ENCODE measurements at regions not wholly inside any gene's neighbourhood (a gene's known extent, or its start where the extent isn't known, plus 50 kb on each side); places are given as distances from the start of the nearest gene placed in this dataset.
A peak's percentile ranks its signal among the peaks of the same experiment; 100 is the strongest.
"Not testable (repeated sequence)": the region's sequence is repeated elsewhere in the genome, so short reads cannot be mapped to it uniquely, and the experiment has no call there.

- H3K4me3 Mint-ChIP-seq (ENCODE audit: unreplicated experiment), result no peak overlapping the region
- TF ChIP-seq, protein P1, sequence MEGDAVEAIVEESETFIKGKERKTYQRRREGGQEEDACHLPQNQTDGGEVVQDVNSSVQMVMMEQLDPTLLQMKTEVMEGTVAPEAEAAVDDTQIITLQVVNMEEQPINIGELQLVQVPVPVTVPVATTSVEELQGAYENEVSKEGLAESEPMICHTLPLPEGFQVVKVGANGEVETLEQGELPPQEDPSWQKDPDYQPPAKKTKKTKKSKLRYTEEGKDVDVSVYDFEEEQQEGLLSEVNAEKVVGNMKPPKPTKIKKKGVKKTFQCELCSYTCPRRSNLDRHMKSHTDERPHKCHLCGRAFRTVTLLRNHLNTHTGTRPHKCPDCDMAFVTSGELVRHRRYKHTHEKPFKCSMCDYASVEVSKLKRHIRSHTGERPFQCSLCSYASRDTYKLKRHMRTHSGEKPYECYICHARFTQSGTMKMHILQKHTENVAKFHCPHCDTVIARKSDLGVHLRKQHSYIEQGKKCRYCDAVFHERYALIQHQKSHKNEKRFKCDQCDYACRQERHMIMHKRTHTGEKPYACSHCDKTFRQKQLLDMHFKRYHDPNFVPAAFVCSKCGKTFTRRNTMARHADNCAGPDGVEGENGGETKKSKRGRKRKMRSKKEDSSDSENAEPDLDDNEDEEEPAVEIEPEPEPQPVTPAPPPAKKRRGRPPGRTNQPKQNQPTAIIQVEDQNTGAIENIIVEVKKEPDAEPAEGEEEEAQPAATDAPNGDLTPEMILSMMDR (IDR thresholded peaks at IDR 0.05; ENCODE audit: partially characterized antibody, unreplicated experiment), result no peak
- DNase-seq, result no peak
- H3K36me3 Mint-ChIP-seq (ENCODE audit: unreplicated experiment), result no peaks in the 10 kb centered on the region
- no peaks in the 10 kb centered on the region for H3K9me3 Mint-ChIP-seq (ENCODE audit: unreplicated experiment)
- H3K4me1 Mint-ChIP-seq (ENCODE audit: low read depth, unreplicated experiment), result peaks cover 7% of the 10 kb centered on the region
- H3K27ac Mint-ChIP-seq (ENCODE audit: unreplicated experiment), result peak overlapping the region; percentile 75
- H3K27me3 Mint-ChIP-seq (ENCODE audit: unreplicated experiment), result no peaks in the 10 kb centered on the region
These were observed 177.6 kb upstream of the GLRA2 start for GRCh38 chrX:14351611-14352303.

- DNase-seq, result no peak
- TF ChIP-seq, protein P1 (IDR thresholded peaks at IDR 0.05; ENCODE audit: partially characterized antibody, unreplicated experiment), result no peak
- no peak overlapping the region for H3K27ac Mint-ChIP-seq (ENCODE audit: unreplicated experiment)
- no peaks in the 10 kb centered on the region for H3K27me3 Mint-ChIP-seq (ENCODE audit: unreplicated experiment)
- no peaks in the 10 kb centered on the region for H3K4me1 Mint-ChIP-seq (ENCODE audit: low read depth, unreplicated experiment)
- peaks cover 1% of the 10 kb centered on the region for H3K9me3 Mint-ChIP-seq (ENCODE audit: unreplicated experiment)
- no peaks in the 10 kb centered on the region for H3K36me3 Mint-ChIP-seq (ENCODE audit: unreplicated experiment)
- H3K4me3 Mint-ChIP-seq (ENCODE audit: unreplicated experiment), result no peak overlapping the region
These were observed 181.8 kb upstream of the GLRA2 start for GRCh38 chrX:14347523-14347922.

DNA sequence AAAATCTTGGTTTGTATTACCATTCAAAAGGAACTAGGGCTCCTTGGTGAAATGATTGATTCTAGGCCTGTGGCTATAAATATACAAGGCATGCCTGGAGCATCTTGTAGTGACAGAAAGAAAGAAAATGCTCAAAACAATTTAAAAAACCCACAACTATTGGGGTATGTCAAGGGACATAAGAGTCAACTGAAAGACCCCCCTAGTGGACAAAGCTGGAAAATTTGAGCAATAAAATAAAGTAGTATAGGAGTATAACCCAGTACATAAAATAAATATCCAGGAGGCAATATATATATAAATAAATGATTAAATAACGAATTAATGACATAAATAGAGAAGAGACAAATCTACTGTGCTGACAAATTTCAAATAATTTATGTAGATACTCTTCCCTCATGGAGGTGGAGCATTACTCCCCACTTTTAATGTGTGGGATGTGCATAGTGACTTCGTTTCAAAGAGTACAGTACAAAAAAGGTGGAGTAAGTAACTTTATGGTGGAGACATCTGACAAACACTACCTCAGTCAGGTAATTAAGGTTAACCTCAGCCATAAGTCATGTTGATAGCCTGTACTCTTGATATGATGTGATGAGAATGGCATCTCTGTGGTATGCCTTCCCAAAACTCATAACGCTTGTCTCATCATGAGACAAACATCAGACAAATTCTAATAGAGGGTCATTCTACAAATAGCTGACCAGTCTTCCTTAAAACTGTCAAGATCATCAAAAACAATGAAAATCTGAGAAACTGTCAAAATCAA lies 185.0 kb upstream of the GLRA2 start:
- TF ChIP-seq, protein P1 (IDR thresholded peaks at IDR 0.05; ENCODE audit: partially characterized antibody, unreplicated experiment), result peak; percentile 14
- Mint-ChIP-seq H3K27ac (ENCODE audit: unreplicated experiment) (no peak overlapping the region), H3K36me3 (ENCODE audit: unreplicated experiment) (no peaks in the 10 kb centered on the region), H3K4me1 (ENCODE audit: low read depth, unreplicated experiment) (no peaks in the 10 kb centered on the region), H3K27me3 (ENCODE audit: unreplicated experiment) (no peaks in the 10 kb centered on the region), H3K9me3 (ENCODE audit: unreplicated experiment) (peaks cover 1% of the 10 kb centered on the region), H3K4me3 (ENCODE audit: unreplicated experiment) (no peak overlapping the region)
- DNase-seq, result no peak

- H3K27ac Mint-ChIP-seq (ENCODE audit: unreplicated experiment), result no peak overlapping the region
These were observed 219.9 kb upstream of the GLRA2 start for GRCh38 chrX:14309431-14309830.

DNA sequence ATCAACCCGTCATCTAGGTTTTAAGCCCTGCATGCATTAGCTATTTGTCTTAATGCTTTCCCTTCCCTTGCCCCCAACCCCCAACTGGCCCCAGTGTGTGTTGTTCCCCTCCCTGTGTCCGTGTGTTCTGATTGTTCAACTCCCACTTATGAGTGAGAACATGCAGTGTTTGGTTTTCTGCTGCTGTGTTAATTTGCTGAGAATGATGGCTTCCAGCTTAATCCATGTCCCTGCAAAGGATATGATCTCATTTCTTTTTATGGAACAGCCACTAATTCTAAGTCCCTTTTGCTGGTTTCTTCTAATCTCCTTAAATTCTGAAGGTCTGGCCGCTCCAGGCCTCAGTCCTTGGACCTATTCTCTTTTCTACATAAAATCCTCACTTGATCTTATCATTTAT lies 220.4 kb upstream of the GLRA2 start:
- DNase-seq; H3K27ac Mint-ChIP-seq (ENCODE audit: unreplicated experiment); H3K4me1 Mint-ChIP-seq (ENCODE audit: low read depth, unreplicated experiment); H3K27me3 Mint-ChIP-seq (ENCODE audit: unreplicated experiment); H3K9me3 Mint-ChIP-seq (ENCODE audit: unreplicated experiment); H3K4me3 Mint-ChIP-seq (ENCODE audit: unreplicated experiment); H3K36me3 Mint-ChIP-seq (ENCODE audit: unreplicated experiment): not testable (repeated sequence)

More at GRCh38 chrX:14309431-14309830, 219.9 kb upstream of the GLRA2 start:
- Mint-ChIP-seq H3K9me3 (ENCODE audit: unreplicated experiment) (peaks cover 3% of the 10 kb centered on the region), H3K4me1 (ENCODE audit: low read depth, unreplicated experiment) (peaks cover 3% of the 10 kb centered on the region), H3K27me3 (ENCODE audit: unreplicated experiment) (no peaks in the 10 kb centered on the region), H3K36me3 (ENCODE audit: unreplicated experiment) (peaks cover 4% of the 10 kb centered on the region), H3K4me3 (ENCODE audit: unreplicated experiment) (no peak overlapping the region)
- TF ChIP-seq, protein P1 (IDR thresholded peaks at IDR 0.05; ENCODE audit: partially characterized antibody, unreplicated experiment), result no peak
- DNase-seq, result no peak

Data from glutamatergic neuron (in vitro differentiated cells).